GM18505 (cell line): ENCODE measurements at regions not wholly inside any gene's neighbourhood (a gene's known extent, or its start where the extent isn't known, plus 50 kb on each side); places are given as distances from the start of the nearest gene placed in this dataset.
A peak's percentile ranks its signal among the peaks of the same experiment; 100 is the strongest.

Source experiments
- ATAC-seq: cut with Tn5 transposase; IDR thresholded peaks from one replicate; pipeline ENCODE4 v1.9.1; 2021; ENCODE audit not compliant: unreplicated experiment
- POLR2A ChIP-seq: IDR thresholded peaks from 4 replicates; pipeline ENCODE4 v1.6.1; 2011; ENCODE audit warnings: borderline replicate concordance; ENCODE audit not compliant: insufficient read depth, insufficient read length; ENCODE audit errors: extremely low read depth

DNA sequence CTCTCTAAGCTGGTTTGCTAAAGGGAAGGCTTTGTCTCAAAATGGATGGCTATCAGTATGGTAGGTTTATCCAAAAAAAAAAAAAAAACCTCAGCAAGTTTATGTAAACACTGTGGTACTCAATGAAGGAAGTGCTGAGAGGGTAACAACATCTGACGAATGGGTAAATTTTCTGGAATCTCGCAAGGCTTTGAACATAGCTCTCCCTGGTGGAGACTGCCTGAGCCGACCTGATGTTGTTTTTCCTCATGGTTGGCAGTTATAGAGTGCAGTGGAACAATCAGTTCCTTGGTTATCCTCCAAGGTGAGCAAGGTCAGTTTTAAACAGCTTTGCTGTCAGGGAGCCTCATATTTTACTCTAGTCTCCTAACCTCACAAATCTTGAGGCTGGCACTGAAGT is 94.6 kb downstream of the ZPLD1 start:
- no peak for ATAC-seq
- TF ChIP-seq POLR2A, result no peak

GRCh38 chr3:102530415-102531181 is 95.8 kb downstream of the ZPLD1 start:
- TF ChIP-seq POLR2A, result no peak
- ATAC-seq, result no peak

DNA sequence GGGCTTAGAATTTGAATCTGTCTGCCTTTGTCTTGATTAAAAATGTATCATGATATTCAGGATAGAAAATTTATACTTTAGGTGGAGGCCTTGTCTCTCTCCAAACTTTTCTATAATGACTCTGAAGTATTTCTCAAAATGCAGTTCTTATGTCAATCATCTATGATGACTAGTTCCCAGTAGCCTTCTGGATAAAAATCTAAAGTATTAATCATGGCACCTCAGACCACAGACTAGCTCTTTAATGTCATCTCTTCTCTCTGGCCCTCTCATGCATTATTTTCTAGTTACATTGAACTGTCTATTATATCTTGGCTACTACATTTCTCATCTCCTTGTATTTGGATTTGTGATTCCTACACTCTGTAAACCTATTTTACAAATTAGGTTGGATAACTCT is 96.9 kb downstream of the ZPLD1 start:
- no peak for TF ChIP-seq POLR2A
- ATAC-seq, result no peak

- TF ChIP-seq POLR2A, result no peak
- no peak for ATAC-seq
Measured at GRCh38 chr3:102532901-102533300, 98.1 kb downstream of the ZPLD1 start.

GRCh38 chr3:102533784-102534183 is 99.0 kb downstream of the ZPLD1 start:
- ATAC-seq, result no peak
- no peak for TF ChIP-seq POLR2A

DNA sequence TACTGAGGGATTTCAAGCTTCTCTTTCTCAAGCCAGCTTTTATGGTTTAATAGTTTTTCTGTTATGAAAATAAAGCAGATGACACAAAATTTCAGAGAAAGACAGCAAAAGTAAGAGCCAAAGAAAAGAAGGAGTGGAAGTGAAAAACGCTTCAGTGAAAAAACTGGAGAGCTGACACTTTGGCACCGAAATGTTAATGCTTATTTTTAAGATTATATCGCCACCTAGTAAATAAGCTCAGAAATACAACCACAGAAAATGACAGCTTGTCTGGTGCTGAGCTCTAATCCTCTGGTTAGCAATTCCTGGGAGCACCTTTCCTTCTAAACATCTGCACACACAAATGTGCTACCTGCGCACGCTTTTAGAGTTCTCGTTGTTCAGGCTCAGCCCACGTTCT is 101.6 kb downstream of the ZPLD1 start:
- no peak for TF ChIP-seq POLR2A
- ATAC-seq, result peak; percentile 60

DNA sequence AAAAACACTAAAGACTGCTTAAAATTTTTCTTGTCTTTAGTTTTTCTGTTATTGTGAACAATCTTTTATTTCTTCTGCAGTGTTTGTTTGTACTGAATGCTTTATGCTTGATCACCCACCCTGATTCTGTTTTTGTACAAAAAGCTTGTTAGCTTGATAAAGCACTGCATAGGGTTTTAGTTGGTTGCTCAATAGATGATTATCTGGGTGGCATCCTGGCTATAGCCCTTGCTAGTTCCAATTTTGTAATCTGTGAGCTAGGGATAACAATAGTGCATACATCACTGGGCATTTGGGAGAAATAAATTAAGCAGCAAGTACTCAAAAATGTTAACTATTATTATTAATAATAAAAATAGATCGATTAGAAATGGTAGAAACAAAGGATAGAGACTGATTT is 102.3 kb downstream of the ZPLD1 start:
- no peak for ATAC-seq
- TF ChIP-seq POLR2A, result no peak

GRCh38 chr3:102544741-102545140 is 109.9 kb downstream of the ZPLD1 start:
- ATAC-seq, result no peak

GRCh38 chr3:102545276-102545675 is 110.5 kb downstream of the ZPLD1 start:
- TF ChIP-seq POLR2A, result no peak
- ATAC-seq, result no peak

More at GRCh38 chr3:102544741-102545140, 109.9 kb downstream of the ZPLD1 start:
- TF ChIP-seq POLR2A, result no peak

DNA sequence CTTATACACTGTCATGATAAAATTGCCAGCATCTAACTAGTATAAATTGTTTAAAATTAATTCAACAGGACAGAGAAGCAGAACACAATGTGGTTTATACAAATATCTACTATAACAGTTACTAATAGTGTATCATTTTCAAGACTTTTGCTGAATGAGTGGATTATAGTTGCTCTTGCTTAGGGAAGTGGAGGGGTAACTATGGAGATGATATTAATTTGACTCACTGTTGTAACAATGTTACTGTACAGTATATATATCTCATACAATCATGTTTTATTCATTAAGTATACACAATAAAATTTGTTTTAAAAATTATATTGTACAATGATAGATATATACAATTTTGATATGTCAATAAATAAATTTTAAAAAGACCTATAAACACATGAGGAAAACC is 119.1 kb downstream of the ZPLD1 start:
- ATAC-seq, result no peak
- TF ChIP-seq POLR2A, result no peak

GRCh38 chr3:102570511-102570910 is 135.7 kb downstream of the ZPLD1 start:
- ATAC-seq, result no peak
- TF ChIP-seq POLR2A, result no peak

DNA sequence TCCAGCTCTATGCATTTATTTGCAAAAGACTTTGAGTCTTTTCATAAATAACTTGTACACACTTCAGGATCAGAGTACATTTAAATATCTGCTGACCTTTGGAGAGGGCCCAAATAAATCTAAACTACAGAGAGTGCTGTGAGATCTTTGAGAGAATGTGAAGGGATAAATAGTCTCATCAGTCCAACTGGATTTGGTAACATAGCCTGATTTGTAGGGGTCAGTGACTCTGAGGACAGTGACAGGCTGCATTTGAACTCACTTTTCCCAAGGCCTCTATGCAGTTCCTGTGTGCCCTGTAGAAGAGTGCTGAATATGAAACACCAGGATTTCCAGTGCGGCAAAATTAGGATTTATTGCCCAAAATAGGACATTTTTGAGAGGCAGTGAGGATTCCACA is 136.2 kb downstream of the ZPLD1 start:
- no peak for ATAC-seq
- no peak for TF ChIP-seq POLR2A

DNA sequence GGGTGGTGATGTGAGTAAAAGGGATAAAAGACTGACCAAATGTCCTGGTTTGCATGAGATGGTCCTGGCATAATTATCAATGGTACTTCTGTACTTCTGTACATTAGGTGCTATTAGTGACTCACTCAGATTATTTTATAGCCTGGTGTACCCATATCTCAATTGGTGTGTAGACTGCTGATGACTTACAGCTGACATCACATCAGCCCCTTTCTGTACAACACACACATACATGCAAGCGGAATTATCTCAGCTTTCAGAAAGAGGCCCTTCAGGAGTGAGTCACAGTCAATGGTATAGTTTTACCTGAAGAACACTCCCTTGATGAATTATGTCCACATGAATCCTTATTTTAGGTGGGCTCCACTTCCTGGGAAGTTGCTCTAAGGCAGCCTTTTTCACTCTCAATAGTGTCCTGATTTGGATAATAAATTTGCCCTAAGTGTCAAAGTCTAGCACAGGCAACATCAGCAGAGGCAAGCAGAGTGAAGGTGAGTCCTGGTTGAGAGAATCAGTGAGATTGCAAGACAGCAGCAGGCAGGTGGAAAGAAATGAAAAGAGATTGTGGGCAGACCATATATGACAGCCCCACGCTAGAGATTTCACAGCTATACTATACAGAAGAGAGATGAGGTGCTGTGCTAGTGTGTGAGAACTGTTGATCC is 137.0 kb downstream of the ZPLD1 start:
- ATAC-seq, result no peak
- TF ChIP-seq POLR2A, result no peak

DNA sequence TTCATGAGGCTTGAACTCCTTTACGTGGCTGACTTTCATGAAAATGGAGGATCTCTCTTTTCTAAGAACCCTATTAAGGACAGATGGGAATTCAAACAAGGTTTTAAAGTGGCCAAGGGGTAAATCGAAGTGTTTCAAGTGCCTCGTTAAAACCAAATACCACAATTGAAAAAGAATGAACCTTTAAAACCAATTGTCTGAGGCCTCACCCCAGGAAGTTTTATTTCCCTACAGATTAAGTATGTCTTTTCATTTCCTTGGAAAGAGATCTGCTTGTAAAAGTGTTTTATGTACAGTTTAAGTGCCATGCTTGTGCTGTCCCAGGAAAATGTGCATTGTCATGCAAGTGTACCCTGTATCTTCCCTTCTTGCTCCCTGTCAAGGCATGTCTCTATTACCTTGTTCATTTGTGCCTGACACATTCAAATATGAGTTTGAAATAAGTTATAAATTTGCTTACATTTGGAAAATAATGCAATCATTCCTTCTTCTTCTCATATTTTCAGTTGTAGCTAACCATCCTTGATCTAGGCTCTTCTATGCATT is 138.7 kb downstream of the ZPLD1 start:
- no peak for TF ChIP-seq POLR2A
- ATAC-seq, result no peak
